Kidney capillary endothelial cell (primary cell): ENCODE measurements at regions not wholly inside any gene's neighbourhood (a gene's known extent, or its start where the extent isn't known, plus 50 kb on each side); places are given as distances from the start of the nearest gene placed in this dataset.
A peak's percentile ranks its signal among the peaks of the same experiment; 100 is the strongest.

Experiments
- DNase-seq: peaks from one replicate; pipeline ENCODE4 v3.0.0-alpha.2; 2018; ENCODE audit warnings: low spot score

DNA sequence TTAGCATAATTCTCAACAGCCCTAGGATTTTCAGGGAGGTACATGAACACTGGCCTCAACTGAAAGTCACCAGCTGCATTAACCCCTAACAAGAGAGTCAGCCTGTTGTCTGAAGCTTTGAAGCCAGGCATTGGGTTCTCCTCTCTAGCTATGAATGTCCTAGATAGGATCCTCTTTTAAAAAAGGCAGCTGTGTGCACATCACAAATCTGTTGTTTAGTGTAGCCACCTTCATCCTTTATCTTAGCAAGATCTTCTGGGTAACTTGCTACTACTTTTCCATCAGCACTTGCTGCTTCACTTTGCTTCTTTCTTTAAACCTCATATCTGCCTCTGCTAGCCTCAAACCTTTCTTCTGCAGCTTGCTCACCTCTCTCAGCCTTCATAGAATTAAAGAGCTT is 1692.1 kb downstream of the EFNB2 start:
- no peak for DNase-seq

DNA sequence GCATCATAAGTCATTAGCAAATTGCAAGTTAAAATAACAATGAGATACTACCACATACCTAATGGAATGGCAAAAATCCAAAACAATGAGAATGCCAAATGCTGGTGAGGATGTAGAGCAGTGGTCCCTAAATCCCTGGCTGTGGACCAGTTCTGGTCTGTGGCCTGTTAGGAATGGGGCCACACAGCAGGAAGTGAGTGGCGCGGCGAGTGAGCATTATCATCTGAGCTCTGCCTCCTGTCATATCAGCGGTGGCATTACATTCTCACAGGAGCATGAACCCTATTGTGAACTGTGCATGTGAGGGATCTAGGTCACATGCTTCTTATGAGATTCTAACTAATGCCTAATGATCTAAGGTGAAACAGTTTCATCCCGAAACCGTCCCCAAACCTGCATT is 1694.4 kb downstream of the EFNB2 start:
- no peak for DNase-seq

DNA sequence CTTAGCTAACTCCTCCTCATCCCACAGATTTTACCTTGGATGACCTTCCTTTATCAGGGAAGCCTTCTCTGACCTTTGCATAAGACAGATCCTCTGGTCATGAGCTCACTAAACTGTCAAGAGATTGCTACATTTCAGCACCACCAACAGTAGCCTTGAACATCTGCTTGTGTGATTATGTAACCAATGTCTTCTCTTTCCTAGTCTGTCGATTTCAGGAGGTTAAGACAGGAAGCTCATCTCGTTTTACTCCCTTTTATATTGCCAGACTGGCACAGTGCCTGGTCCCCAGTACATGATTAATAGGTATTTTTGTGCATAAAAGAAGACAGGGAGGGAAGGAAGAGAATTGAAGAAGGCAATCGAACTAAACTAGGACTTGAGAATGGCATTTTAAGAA is 1697.7 kb downstream of the EFNB2 start:
- DNase-seq, result no peak

DNA sequence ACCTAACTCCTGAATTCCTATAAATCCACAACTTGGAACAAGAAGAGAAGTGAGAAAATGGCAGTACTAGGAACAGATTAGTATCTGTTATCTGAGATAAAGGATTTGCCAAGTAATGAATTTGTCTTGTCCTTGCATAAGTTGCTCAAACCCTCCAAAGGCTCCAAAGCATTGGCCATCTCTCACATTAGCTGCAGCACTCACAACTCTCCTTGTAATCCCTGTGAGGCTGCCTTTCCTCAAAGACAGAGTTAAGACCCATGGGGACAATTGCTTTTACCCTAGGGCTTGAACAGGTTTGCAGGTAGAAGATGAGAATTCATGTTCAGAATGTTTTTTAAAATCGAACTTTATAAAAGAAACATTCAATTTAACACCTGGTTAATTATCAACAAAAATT is 1702.2 kb downstream of the EFNB2 start:
- DNase-seq, result no peak

DNA sequence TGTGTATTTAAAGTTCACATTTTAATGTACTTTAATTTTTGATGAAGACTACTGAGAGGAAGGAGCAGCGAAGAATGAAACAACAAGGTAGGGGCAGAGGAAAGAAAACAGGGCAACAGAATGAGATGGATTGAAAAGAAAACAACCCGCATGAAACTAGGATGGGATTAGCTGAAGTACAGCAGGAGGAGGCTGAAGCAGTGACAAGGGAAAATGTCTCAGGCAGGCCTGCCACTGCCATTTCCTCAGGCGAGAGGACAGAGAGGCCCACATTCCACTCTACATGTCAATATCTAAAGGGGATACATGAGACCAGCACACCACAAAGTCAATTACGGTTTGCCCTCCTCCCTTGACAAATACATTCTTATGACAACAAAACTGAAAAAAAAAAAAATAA is 1703.2 kb downstream of the EFNB2 start:
- no peak for DNase-seq

DNA sequence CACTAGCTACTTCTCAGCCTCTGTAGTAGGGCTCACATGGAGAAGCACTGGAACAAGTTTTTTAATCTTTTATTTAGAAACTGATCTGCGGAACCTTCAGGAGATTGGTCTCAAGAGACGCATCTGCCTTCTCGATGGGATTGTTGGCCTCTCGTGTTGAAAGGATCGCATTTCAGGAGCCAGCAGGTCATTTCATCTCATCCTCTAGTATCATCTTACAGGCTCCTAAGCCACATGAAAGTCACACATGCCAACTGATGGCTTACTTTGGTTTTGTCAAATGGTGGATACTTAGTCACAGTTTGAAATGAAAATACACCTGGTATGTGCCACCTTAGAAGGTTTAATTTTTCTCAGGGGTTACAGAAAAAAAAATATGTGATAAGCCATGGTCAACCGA is 1703.6 kb downstream of the EFNB2 start:
- no peak for DNase-seq

DNA sequence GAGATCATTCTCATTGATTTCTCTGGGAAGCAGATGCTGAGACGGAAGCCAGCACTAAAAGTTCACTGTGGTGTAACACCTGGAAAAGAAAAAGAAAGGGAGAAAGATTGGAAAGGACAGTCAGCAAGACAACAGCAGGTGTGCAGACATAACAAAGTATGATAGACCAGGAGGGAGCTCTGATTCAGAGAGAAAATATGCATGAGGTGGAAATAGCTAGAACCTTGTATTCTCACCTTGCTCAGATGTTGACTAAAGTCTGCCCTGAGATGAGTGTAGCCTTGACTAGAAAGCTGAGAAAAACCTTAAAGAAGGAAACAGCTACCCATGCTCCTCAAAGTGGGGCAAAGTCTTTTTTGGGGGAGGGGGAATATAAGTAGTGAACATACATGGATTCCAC is 1711.8 kb downstream of the EFNB2 start:
- DNase-seq, result no peak

DNA sequence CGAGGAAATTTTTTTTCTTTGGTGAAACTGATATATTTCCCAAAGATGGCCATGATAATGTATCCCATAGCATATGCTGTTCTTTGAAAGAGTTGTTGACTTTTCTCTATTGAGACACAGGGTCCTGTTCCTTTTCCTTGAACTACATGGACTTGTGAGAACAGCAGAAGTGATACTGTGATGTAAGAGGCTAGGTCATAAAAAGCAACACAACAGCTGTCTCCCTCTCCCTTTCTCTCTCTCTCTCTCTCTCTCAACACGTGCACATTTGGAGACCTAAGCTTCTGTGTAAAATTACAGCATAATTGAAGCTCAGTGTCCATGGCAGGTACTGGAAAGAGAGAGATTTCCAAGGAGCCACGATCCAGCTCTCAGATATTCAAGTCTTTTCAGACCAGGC is 1712.4 kb downstream of the EFNB2 start:
- DNase-seq, result no peak

DNA sequence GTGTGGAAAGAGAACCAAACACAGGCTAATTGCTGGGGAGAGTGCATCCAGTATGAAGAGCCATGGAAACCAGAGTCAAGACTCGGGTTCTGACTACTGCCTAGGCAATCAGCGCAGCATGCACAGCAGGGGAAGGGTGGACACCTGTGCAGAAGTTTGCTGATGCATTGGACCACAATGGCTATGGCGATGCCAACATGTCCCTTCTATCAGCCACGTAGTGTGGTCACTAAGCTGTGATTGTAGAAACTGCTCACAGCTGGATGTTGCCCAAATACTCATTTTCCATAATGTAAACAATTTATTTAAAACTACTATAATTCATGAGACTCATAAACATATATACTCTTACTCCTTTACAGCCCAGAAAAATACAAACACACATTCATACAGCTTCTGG is 1718.2 kb downstream of the EFNB2 start:
- DNase-seq, result no peak

DNA sequence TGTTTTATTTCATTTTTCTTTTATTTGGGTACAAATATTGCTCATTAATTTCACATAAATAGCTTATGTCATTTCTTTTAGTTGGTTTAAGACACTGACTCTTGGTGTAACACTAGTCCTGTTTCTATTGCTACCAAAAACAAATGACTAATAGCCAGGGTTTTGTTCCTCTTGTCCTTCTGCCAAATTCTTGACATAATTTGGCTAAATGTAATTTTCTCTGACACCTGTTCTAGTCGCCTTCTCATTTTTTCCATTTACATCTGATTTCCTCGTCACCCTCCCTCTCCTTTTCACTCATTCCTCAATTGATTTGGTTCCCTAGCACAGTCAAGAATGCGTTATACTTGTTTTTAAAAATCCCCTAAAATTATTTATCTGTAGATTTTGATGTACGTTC is 1718.7 kb downstream of the EFNB2 start:
- no peak for DNase-seq

DNA sequence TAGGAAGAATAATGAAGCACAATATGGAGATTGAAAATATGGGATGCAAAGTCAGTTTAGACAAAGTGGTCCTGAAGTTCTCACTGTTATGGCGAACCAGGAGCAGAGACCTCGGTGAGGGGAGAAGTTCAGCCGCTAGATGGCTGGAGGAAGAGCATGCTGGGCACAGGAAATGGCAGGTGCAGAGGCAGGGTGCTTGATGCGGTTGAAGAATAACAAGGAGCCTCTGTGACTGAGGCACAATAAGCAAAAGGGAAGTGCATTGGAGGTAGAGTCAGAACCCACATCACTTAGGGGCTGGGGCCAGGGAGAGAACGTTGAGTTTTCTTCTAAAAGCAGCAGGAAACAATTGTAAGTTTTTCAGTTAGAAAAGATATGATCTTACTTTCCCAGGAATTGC is 1725.2 kb downstream of the EFNB2 start:
- no peak for DNase-seq

DNA sequence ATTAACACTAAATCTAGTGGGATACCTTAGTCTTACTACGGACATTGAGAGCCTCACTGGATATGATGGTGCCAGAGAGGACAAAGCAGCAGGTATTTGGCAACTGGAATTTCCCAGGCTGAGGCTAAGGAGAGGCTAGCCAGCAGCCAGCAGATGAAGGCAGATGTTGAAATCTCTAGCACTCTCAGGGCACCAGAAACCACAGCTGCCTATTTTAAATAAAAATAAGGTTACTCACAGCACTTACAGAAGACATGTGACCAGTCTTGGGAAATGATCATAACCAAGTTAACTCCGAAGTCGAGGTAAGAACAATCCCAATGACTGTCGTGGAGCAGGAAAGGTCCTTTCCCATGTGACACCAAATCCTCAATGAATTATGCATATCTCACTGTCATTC is 1726.0 kb downstream of the EFNB2 start:
- DNase-seq, result no peak

DNA sequence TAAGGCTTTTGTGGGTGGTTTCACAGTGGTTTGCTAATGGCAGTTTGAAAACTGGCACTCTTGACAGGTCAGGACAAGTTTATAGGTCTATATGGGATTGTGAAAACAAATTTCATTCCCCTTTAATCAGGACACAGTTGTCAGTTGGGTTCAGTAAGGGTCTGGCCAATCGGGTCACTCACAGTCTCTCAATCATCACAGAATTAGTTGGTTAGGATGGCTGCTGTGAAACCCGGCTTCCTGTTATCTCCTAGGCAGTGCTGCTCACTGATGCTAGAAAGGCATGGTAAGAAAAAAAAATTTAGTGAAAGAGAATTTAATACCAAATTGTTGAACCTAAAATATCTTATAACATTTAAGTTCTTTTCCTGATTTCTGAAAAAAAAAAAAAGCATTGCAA is 1730.1 kb downstream of the EFNB2 start:
- DNase-seq, result no peak

DNA sequence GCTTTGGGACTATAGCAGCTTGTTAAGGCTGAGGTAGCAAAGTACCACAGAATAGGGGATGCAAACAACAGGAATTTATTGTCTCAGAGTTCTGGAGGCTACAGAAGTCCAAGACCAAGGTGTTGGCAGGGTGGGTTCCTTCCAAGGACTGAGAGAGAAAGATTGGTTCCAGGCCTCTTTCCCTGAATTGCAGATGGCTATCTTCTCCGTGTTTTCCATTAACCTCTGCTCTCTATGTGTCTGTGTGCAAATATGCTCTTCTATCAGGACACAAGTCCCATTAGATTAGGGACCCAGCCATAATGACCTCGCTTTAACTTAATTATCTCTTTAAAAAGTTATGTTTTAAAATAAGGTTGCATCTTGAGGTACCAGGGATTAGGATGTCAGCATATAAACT is 1732.9 kb upstream of the SLC10A2 start:
- no peak for DNase-seq

DNA sequence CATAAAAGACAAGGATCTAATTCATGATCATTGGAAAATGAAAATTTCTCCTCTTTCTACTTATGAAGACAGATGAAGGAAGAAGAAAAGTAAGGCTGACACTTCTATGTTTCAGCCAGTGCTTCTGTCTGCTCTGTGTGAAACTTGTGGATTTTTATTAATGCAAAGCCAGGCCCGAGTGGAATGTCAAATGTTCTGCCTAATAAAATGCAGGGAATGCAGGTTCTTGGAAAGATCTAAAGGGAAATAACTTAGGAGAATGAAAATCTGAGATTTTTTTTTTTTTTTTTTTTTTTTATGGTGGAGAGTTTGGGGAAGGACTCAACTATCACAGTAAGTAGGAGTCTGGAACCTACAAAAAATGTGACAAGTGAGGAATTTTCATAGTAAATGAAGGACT is 1732.3 kb upstream of the SLC10A2 start:
- no peak for DNase-seq

DNA sequence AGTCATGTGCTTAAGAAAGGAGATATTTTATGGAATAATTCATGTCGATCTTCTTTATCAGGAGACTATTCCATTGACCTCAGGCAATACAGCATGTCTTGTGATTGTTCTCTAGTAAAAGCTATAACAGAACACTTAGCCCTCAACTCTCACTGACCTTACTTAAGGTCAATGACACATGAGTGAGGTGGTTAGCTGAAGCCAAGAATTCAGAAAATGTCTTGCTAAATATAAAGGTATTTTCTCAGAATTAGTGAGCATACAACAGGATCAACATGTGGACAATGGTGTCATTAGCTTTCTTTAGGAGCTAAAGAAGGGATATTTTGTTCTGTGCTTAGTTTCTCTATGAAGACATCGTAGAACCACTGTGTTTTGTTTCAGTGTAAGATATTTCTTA is 1730.4 kb upstream of the SLC10A2 start:
- no peak for DNase-seq

DNA sequence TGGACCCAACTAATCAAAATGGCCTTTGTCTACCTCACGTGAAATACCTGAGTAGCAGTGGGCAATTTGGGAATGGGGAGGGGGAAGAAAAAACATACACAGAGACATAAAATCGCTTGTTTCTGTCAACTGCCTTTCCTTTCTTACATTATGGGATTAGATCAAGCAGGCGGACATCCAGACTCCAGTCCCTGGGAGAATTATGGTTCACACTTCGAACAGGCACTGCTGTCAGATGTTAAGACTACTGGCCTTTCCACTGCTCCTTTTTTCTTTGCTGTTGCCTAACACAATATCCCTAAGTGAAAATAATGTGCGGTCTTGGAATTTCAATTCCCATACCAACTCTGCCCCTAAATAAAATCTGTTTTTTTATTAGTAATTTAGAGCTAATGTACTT is 1719.7 kb upstream of the SLC10A2 start:
- no peak for DNase-seq

DNA sequence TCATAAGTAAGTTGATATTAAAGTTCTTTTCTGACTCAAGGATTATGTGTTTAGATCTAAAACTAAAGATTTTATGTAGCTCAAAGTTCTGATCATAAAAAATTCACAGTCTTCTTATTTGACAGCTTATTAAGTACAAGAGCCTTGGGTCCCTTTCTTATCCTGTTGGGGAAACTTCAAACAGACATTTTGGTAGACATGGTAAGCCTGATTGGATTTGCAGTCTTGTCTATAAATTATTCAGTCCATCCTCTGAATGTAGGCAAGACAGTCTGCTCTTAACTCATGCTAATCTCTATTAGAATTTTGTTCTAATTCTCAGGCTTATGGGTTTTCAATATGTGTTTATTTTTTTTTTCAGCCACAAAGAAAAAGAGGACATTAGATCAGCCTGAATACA is 1718.7 kb upstream of the SLC10A2 start:
- no peak for DNase-seq

DNA sequence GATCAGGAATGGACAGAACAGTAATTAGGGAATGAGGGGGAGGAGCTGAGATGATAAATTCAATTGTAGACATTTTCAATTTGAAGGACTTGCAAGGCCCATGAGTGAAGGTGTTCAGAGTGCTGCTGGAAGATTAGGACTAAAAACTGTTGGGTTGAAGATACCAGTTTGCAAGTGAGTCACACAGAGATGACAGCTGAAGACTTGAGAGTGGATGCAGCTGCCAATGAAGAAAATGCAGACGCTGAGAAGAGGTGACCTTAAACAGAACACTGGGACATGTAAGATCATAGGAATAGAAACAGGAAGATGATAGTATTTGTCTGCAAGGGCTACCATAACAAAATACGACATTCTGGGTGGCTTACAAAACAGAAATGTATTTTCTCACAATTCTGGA is 1716.5 kb upstream of the SLC10A2 start:
- DNase-seq, result no peak

DNA sequence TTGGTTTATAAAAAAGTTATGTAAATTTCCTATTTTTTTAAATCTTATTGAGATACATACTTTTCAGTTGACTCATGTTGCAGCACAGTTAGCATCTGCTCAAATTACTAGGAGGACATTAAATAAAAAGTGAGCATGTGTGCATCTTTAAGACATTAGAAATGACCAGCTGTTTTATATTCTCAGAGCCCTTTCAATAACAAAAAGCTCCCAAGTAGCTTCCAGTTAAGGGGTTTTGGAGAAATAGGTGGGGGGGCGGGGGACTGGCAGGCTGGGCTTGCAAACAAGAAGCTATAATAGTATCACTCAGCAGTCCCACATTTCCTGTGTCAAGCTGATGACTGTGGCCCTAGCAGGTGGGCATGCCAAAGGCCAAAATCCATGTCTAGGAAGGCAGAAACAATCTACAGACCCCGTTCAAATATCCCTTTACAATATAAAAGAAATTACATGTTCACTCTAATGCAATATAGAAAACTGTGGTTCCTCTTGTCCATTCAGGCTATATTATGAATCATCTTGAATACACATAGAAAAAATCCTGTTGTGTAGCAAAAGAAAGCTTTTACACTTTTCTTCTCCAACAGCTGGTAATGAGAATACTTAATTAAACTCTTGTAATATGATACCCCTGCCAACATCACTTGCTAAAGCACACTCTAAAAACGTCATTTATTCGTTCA is 1713.2 kb upstream of the SLC10A2 start:
- DNase-seq, result no peak

DNA sequence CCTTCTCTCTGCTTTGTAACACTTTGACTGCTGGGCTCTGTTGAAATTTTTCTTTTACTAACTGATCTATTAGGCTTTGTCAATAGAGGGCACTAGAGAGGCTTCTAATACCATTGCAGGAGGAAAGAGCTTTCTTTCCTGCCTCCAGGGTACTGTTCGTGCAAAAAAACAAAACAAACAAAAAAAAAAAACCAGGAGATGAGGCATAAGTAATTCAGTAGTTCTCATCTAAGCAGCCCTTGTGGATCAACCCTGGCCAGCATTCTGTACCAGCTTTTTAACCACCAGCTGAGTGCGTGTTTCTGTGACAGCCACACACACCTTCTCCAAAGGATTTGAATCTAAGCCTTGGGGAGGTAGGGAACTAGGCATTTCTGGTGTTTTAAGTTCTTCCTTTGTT is 1707.6 kb upstream of the SLC10A2 start:
- peak; percentile 55 for DNase-seq

DNA sequence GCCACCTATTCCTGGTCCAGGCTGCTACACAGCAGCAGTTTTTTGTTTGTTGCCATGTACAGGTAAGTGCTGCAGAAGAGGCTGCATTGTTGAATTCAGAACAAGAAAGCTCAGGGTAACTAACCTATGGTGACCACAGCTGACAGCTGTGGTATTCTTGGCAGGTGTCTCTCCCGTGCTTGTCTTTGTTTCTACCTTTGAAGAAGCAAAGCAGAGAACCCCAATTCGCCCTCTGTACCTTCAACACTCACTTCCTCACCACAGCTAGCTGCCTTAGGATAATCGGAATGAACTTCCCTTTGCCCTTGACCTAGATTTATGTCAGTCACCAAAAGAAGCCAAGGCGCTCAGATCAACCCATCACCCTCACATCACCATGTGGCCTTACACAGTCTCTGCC is 1703.3 kb upstream of the SLC10A2 start:
- no peak for DNase-seq

DNA sequence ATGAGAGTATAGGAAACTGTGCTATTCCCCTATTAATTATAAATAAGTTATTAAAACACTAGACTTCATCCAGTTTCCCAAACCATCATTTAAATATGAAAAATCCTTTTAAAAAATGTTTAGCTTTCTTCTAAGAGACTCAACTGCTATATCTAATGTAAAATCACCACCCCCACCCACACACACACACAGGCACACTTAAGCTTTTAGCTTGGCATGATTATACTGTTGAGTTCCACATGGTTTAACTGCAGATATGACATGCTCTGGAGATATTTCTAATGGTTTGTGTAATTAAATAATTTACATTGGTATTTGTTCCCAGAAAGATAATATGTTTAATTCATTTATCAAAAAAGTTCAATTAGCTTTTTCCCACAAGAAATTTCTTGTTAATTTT is 1700.1 kb upstream of the SLC10A2 start:
- DNase-seq, result no peak

DNA sequence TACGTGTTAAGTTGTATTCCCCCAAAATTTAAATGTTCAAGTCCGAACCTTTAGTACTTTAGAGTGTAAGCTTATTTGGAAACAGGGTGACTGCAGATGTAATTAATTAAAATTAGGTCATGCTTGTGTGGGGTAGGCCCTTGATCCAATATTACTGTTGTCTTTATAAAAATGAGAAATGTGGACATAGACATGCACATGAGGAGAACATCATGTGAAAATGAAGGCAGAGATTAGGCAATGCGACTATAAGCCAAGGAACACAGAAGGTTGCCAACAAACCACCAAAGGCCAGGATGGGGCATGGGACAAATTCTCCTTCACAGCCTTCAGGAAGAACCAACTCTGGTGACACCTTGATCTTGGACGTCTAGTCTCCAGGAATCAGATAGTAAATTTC is 1698.4 kb upstream of the SLC10A2 start:
- no peak for DNase-seq

DNA sequence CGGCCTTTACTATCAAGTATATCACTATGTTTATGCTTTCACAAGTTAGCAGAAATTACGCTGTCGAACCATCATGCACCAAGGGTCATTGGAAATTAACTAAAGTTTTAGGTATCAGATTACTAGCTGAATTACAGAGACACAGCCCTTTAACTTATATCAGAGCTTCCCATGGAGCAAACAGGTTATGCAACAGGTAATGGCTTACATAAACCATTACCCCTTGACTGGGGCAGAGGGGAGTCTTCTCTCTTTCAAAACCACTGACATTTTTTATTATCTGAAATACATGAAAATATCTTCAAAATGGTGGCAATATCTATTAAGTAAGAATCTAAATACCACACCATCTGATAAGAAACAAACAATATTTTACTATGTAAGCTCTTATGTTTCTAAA is 1692.9 kb upstream of the SLC10A2 start:
- DNase-seq, result no peak
